Colonic mucosa (tissue), 4 donors: ENCODE measurements at regions not wholly inside any gene's neighbourhood (a gene's known extent, or its start where the extent isn't known, plus 50 kb on each side); places are given as distances from the start of the nearest gene placed in this dataset.
A peak's percentile ranks its signal among the peaks of the same experiment; 100 is the strongest.

Experiments used
- DNase-seq: peaks from one replicate; pipeline ENCODE4 v3.0.0-alpha.2; 2020
- H3K27ac ChIP-seq: fragments of 200-600 bp; one replicate; pipeline ENCODE4 v1.8.0; 2021
- H3K27me3 ChIP-seq: fragments of 200-600 bp; one replicate; pipeline ENCODE4 v1.8.0; 2021
- H3K36me3 ChIP-seq: fragments of 200-600 bp; one replicate; pipeline ENCODE4 v1.8.0; 2021
- H3K4me1 ChIP-seq: fragments of 200-600 bp; one replicate; pipeline ENCODE4 v1.8.0; 2021; ENCODE audit warnings: mild to moderate bottlenecking
- H3K4me3 ChIP-seq: fragments of 200-600 bp; one replicate; pipeline ENCODE4 v1.8.0; 2021
- H3K9ac ChIP-seq, 2 donors: one replicate each; pipeline ENCODE4 v1.7.0; 2013; ENCODE audit warnings: control low read depth in 2 of 2, low read depth in 2 of 2, low read length in 2 of 2
- H3K9me3 ChIP-seq: fragments of 200-600 bp; one replicate; pipeline ENCODE4 v1.8.0; 2021
- intact Hi-C: fragments of 100-400 bp; cut with DNase I; formaldehyde crosslinking; loops from one replicate; pipeline ENCODE4 v1.14.1; 2022
- TF ChIP-seq, protein P1 (sequence below): fragments of 200-600 bp; IDR thresholded peaks from one replicate; pipeline ENCODE4 v1.8.0; 2022; ENCODE audit warnings: antibody characterized with exemption, mild to moderate bottlenecking
- donor health status: healthy.
- donor health status: DM: no; HTN: no; CAD: no.
- donor health status: DM: no; HTN: no; CAD: no.

DNA sequence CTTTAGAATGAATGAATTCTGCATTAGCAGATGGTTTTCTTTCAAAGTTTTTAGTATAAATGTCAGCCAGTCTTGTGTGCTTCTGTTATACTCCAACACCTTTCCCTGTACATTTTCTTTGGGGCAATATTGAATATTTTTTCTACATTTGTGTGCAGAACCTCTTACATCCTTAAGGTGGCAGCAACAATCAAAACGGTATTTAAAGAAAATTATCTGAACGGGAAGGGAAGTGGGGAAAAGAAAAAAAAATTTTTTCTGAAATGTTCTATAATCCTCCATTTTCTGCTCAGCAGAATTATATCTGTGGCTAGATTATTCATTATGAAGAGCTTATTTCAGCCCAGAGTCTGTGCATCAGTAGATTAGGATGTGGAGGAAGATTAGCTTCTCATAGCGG is 347.3 kb upstream of the RAG2 start:
- TF ChIP-seq, protein P1, sequence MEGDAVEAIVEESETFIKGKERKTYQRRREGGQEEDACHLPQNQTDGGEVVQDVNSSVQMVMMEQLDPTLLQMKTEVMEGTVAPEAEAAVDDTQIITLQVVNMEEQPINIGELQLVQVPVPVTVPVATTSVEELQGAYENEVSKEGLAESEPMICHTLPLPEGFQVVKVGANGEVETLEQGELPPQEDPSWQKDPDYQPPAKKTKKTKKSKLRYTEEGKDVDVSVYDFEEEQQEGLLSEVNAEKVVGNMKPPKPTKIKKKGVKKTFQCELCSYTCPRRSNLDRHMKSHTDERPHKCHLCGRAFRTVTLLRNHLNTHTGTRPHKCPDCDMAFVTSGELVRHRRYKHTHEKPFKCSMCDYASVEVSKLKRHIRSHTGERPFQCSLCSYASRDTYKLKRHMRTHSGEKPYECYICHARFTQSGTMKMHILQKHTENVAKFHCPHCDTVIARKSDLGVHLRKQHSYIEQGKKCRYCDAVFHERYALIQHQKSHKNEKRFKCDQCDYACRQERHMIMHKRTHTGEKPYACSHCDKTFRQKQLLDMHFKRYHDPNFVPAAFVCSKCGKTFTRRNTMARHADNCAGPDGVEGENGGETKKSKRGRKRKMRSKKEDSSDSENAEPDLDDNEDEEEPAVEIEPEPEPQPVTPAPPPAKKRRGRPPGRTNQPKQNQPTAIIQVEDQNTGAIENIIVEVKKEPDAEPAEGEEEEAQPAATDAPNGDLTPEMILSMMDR, result peak; percentile 14
- H3K36me3 ChIP-seq, result no peaks in the 10 kb centered on the region
- no peak for DNase-seq
- no peaks in the 10 kb centered on the region for H3K9me3 ChIP-seq
- no peak overlapping the region for H3K4me3 ChIP-seq
- no peak overlapping the region for H3K9ac ChIP-seq
- no peaks in the 10 kb centered on the region for H3K4me1 ChIP-seq
- no peak overlapping the region for H3K27ac ChIP-seq
- intact Hi-C loops, result no loop called here
- no peaks in the 10 kb centered on the region for H3K27me3 ChIP-seq

DNA sequence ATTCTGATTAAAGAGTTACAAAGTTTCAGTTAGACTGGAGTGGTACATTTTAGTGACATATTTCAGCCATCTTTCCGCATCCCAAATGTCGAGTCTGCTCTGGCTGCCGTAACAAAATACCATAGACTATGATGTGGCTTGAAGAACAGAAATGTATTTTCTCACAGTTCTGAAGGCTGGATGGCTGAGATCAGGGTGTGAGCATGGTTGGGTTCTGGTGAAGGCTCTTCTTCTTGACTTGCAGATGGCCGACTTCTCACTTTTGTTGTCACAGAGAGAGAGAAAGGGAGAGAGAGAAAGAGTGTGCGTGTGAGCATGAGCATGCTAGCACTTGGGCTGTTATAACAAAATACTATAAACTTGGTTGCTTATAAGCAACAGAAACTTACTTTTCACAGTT is 335.4 kb upstream of the RAG2 start:
- H3K36me3 ChIP-seq, result no peaks in the 10 kb centered on the region
- no peak overlapping the region for H3K27ac ChIP-seq
- no peak overlapping the region for H3K4me3 ChIP-seq
- H3K9me3 ChIP-seq, result no peaks in the 10 kb centered on the region
- intact Hi-C loops, result no loop called here
- H3K27me3 ChIP-seq, result no peaks in the 10 kb centered on the region
- TF ChIP-seq, protein P1, result no peak
- no peak overlapping the region for H3K9ac ChIP-seq
- H3K4me1 ChIP-seq, result no peaks in the 10 kb centered on the region
- DNase-seq, result no peak

DNA sequence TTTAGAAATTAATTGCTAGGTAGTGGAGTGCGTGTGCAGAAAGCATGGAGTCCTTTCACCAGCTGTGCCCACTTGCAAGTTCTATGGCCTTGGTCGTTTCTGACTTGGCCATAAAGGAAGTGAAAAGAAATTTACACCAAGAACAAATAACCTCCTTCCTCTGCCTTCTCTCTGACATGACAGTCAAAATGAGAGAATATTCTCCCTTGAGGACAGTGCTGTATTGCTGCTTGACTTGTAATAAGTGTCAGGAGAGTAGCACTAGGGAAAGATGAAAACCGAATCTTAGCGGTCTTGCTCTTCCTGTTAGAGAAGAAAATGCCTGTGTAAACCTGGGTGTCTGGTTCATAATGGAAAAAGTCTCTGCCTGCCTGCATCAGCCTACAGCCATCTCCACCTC is 333.1 kb upstream of the RAG2 start:
- Histone ChIP-seq H3K9ac (no peak overlapping the region), H3K9me3 (no peaks in the 10 kb centered on the region), H3K4me1 (no peaks in the 10 kb centered on the region), H3K27ac (no peak overlapping the region), H3K4me3 (no peak overlapping the region), H3K27me3 (no peaks in the 10 kb centered on the region), H3K36me3 (no peaks in the 10 kb centered on the region)
- DNase-seq, result no peak
- intact Hi-C loops, result no loop called here
- TF ChIP-seq, protein P1, result no peak

DNA sequence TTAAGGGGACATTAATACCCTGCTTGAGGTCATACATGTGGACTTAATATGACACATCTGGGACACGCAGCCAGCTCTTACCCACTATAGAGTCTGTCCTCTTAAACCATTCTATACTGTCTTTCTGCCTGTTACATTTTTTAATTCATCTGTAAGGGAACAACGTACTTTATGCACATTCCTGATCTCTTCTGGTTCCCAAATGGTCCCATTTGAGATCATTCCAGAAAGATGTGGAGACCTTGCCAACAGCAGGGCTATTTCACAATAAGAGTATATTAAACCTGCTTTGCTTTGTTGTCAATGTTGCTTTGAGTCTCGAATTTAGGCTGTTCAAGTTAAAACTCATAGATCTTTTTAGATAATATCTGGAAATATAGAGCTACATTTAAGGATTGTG is 332.2 kb upstream of the RAG2 start:
- Histone ChIP-seq H3K36me3 (no peaks in the 10 kb centered on the region), H3K4me1 (no peaks in the 10 kb centered on the region), H3K9ac (no peak overlapping the region), H3K9me3 (no peaks in the 10 kb centered on the region), H3K27me3 (no peaks in the 10 kb centered on the region), H3K27ac (no peak overlapping the region), H3K4me3 (no peak overlapping the region)
- intact Hi-C loops, result no loop called here
- DNase-seq, result no peak
- TF ChIP-seq, protein P1, result no peak

DNA sequence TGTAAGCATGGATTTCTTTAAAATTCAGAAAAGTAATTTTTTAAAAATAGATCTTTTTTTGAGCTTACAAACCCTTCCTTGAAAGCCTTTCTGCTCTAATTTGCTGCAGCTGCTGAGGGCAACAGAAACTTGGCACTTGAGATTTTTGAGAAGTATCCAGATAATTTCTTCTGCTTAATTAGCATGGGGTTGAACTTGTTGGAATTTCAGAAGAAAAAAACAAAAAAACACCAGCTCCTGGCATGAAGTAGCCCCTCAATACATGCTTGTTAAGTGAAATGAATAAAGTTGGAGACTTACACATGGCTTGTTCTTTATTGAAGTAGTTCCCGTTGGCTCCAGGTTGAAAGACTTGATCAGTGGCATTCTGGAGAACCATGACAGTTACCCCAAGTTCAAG is 331.4 kb upstream of the RAG2 start:
- no peak for DNase-seq
- H3K27ac ChIP-seq, result no peak overlapping the region
- H3K4me1 ChIP-seq, result no peaks in the 10 kb centered on the region
- no peaks in the 10 kb centered on the region for H3K9me3 ChIP-seq
- intact Hi-C loops, result no loop called here
- no peaks in the 10 kb centered on the region for H3K36me3 ChIP-seq
- TF ChIP-seq, protein P1, result no peak
- H3K4me3 ChIP-seq, result no peak overlapping the region
- no peak overlapping the region for H3K9ac ChIP-seq
- no peaks in the 10 kb centered on the region for H3K27me3 ChIP-seq

DNA sequence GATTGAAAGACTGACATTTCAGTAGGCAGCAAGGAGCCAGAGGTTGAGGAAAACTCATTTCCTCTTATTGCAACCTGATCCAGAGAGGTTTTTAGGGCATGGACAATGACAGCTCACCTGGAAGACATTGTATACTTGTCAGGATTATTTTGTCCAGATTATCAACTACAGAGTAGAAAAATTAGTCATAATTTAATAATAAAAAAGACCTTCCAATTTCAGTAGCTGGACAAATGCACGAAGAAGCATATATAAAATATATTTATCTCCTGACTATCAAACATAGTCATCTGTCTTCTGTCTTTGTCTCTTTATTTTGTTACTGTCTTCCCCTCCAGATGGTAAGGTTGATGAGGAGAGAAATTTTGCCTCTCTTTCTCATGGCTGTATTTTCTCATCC is 330.6 kb upstream of the RAG2 start:
- intact Hi-C loops, result no loop called here
- DNase-seq, result no peak
- H3K36me3 ChIP-seq, result no peaks in the 10 kb centered on the region
- H3K27me3 ChIP-seq, result no peaks in the 10 kb centered on the region
- no peaks in the 10 kb centered on the region for H3K4me1 ChIP-seq
- TF ChIP-seq, protein P1, result no peak
- no peak overlapping the region for H3K4me3 ChIP-seq
- H3K27ac ChIP-seq, result no peak overlapping the region
- H3K9ac ChIP-seq, result no peak overlapping the region
- no peaks in the 10 kb centered on the region for H3K9me3 ChIP-seq
